ENCODE measurements at regions not wholly inside any gene's neighbourhood (a gene's known extent, or its start where the extent isn't known, plus 50 kb on each side); places are given as distances from the start of the nearest gene placed in this dataset.

GRCh38 chr20:11745145-11745544 is 172.5 kb upstream of the BTBD3 start:
- DNase-seq (ENCODE audit: low spot score), result no peak
- ATAC-seq, result no peak
- intact Hi-C loops (cut with DNase I), result no loop called here

DNA sequence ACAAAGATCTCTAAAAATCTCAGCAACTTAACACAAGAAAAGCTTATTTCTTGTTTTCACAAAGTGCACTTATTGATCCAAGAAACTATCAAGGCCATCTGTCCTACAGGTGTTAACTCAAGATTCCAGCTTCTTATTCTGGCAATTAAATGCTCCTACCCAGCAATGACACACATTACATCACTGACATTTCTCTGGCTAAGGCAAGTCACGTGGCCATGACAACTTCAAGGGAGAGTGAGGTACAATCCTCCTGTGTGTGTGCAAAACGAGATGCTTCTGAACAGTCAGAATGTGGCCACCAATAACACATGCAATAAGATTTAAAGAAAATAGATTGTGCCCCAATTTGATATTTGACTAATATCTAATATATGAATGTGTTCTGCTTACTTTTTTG is 169.3 kb upstream of the BTBD3 start:
- DNase-seq (ENCODE audit: low spot score) (no peak), ATAC-seq (no peak)
- intact Hi-C loops (cut with DNase I), result no loop called here

GRCh38 chr20:11752336-11752735 is 165.4 kb upstream of the BTBD3 start:
- intact Hi-C loops (cut with DNase I), result no loop called here
- ATAC-seq (no peak), DNase-seq (ENCODE audit: low spot score) (no peak)

DNA sequence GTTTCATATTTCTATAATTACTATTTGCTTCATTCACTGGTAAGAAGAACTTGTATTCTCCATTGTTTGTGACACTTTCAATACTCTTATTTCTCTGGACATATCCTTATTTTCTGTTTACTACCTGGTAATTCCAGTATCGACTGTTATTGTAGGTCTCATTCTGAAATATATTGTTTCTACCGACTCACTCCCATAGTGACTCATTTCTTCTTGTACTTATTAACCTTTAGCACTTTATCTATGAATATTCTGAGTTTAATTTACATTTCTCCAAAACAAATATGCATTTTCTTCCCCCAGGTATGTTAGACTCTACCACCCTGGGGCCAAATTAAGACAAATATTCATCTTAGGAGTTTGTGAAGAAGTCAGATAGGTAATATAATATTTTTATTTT is 164.5 kb upstream of the BTBD3 start:
- DNase-seq (ENCODE audit: low spot score), result no peak
- intact Hi-C loops (cut with DNase I), result no loop called here
- no peak for ATAC-seq

DNA sequence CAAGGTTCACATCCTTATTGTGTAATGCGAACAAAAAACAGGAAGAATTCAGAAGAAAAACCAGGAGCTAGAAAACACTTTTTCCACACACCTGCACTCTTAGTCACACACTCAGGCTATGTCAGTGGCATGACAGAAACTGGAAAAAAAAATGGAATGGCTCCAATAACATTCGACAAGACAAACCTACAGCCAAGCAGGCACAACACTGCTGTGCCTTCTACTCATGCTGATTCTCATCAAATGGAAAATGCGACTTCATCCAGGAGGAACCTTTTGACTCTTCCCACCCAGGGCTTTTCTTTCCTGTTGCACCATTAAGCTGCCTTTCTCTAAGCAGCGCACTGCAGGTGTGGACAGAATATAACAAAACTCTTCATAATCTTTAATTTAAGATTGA is 163.2 kb upstream of the BTBD3 start:
- no peak for DNase-seq (ENCODE audit: low spot score)
- intact Hi-C loops (cut with DNase I), result no loop called here
- no peak for ATAC-seq

DNA sequence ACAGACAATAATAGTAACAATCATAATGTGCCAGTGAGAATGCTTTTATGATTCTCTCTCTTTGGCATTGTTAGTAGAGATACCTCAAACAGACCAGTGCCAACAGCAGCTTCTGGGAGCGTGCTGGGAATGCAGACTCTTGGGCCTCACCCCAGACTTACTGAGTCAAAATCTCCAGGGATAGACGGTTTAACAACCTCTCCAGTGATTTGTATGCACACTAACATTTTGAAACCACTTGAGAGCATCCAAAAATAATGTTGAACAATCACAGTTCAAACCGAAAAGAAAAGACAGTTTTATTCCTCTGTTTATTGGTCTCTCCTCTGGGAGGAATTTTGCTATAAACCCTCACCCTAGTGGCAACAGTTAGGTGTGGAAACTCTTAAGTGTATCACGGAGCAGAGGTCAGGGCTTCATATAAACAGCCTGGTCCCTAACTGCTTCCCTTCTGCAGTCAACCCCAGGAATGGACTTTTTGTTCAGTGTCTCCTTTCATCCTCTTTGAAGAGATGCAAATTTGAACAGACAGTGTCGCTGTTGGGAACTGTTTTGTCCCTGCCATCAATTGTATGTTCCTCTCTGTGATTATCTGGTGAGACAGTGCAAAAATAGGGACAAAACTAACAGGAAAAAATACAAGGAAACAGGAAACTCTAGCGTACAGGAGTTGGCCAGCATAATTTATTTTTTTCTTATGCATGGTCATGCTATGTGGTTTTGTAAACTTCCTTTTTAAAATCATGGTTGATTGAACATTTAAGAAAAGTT is 162.4 kb upstream of the BTBD3 start:
- no peak for DNase-seq (ENCODE audit: low spot score)
- ATAC-seq, result peak; percentile 17
- intact Hi-C loops (cut with DNase I), result no loop called here

DNA sequence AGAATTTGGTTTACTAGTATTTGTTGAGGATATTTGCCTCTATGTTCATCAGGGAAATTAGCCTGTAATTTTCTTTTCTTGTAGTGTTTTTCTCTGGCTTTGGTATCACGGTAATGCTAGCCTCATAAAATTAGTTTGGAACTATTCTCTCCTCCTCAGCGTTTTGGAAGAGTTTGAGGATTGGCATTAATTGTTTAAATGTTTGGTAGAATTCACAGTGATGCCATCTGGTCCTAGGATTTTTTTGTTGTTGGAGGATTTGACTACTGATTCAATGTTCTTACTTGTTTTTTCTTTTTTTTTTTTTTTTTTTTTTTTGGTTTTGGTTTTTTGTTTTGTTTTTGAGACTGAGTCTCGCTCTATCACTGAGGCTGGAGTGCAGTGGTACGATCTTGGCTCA is 156.2 kb upstream of the BTBD3 start:
- intact Hi-C loops (cut with DNase I), result no loop called here
- no peak for DNase-seq (ENCODE audit: low spot score)
- ATAC-seq, result no peak

DNA sequence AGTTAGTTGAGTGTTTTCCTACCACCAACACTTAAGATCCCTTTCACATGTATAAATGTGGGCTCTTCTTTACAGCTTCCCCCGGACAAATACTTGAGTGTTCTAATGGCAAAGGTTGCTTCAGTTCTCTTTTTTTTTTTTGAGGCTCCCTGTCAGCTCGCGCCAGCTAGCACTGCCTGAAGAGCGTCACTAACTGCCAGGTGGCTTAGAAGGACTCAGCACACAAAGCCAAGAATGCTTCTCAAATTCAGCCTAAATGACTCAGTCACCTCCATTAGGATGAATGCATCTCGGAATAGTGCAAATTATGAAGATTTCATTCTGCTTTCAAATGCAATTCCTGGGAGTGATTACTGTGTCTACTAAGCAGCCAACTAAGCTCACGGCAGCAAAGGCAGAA is 150.7 kb upstream of the BTBD3 start:
- ATAC-seq (no peak), DNase-seq (ENCODE audit: low spot score) (no peak)
- intact Hi-C loops (cut with DNase I), result no loop called here

DNA sequence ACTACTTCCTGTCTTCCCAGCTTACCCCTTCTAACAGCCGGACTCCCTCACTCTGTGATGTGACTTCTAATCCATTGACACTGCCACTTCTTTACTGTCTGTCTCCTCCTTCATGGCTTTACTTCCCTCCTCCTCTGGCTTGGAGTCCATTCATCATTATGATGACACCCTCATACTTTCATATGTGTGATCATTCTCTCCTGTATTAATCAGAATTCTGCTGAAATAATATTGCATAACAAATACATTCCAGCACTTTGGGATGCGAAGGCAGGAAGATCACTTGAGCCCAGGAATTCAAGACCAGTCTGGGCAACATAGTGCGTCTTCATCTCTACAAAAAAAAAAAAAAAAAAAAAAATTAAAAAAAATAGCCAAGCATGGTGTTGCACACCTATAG is 147.9 kb upstream of the BTBD3 start:
- no peak for DNase-seq (ENCODE audit: low spot score)
- intact Hi-C loops (cut with DNase I), result no loop called here
- ATAC-seq, result no peak

DNA sequence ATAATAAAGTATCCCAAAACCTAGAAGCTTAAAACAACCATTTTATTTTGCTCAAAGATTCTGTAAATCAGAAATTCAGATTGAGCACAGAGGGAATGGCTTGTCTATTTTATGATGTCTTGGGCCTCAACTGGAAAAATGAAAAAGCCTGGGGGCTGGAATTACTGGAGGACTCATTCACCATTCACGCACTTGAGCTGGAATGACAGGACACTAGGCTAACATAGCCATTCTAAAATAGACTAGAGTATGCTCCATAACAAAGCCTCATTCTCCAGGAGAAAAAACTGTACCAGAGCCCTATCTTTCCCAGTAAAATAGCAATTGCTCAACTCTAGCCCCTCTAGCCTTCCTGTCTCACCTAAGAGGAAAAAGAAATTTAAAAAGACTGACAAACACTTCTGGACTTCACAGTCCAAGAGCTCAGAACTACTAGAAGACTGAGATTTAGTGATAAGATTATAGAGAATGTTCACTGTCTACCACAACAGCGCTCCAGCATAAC is 145.4 kb upstream of the BTBD3 start:
- ATAC-seq (no peak), DNase-seq (ENCODE audit: low spot score) (no peak)
- intact Hi-C loops (cut with DNase I), result no loop called here

GRCh38 chr20:11776687-11777086 is 141.0 kb upstream of the BTBD3 start:
- ATAC-seq (no peak), DNase-seq (ENCODE audit: low spot score) (no peak)
- intact Hi-C loops (cut with DNase I), result no loop called here

DNA sequence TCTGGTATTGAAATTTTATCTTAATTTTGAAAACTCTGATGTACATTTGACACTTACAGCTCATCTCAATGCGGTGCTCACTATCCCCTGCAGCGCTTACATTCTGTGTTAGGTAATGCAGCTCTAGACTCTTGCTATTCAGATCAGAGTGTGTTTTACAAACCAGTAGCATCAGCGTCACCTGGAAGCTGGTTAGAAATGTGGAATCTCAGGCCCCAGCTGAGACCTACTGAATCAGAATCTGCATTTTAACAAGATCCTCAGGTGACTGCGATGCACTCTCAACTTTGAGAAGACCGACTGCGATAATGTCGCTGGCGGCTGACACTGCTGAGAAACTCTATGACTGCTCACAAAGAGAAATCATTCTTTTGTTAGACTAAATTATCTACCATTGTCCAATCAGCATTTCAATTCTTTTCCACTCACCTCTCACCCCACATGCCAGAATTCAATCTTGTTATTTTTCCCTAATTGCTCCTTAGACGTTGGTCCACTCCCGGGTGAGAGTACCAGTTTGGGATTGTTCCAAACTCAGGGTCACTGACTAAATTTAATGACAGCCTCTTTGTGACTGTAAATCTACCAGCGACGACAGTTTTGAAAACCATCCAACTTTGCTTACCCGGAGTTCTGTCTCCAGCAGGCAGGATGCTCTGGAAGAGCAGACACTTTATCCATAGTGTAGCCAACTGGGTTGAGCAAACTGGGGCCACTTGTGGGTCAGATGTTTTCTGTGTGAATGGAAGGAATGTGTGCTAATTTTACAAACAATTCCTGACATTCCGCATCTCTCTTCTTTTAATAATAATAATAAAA is 140.1 kb upstream of the BTBD3 start:
- intact Hi-C loops (cut with DNase I), result no loop called here
- DNase-seq (ENCODE audit: low spot score), result no peak
- ATAC-seq, result no peak

DNA sequence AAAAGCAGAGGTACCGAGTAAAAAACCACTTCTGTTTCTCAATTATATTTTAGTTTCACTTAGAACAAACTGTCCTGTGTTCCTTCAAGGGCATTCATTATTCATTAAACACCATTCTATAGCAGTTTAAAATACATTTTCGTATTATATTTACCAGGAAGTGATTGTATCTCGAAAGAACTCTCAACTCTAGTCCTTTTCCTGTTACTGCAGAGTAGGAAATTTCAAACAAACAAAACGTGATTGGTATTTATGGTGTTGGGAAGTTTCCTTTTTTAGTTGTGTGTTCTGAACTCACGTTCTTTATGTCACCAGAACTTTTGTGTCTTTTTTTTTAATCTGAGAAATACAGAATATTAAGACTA is 139.5 kb upstream of the BTBD3 start:
- intact Hi-C loops (cut with DNase I), result no loop called here

GRCh38 chr20:11780765-11781369 is 136.8 kb upstream of the BTBD3 start:
- DNase-seq (ENCODE audit: low spot score), result no peak
- intact Hi-C loops (cut with DNase I), result no loop called here
- no peak for ATAC-seq

More for the DNA sequence above, 139.5 kb upstream of the BTBD3 start:
- DNase-seq (ENCODE audit: low spot score) (no peak), ATAC-seq (no peak)

DNA sequence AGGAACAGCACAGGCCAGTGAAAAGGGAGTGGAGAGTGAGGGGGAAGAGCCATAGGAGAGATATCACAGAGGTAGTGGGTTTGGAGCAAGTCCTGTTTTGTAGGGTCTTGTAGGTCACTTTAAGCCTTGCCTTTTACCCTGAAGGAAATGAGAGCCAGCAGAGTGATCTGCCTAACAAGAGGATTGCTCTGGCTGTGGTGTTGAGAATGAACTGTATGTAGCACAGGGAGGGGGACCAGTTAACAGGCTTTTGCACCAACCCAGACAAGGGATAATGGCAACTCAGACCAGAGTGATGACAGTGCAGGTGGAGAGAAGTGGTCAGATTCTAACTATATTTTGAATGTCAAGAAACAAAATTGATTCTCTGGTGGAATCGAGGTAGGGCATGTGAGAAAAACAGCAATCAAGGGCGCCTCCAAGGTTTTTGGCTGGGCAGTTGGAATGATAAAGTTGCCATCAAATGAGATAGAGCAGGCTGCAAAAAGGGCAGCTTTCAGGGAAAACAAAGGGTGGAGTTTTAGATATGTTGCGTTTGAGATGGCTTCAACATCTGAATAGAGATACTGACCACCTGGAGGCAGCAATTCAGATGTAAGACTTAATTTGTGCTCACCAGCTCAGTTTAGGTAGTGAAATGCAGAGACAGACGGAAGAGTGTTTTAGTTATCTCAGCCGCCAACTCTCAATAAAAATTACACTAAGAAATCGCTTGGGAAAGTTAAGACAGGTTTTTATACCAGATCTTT is 134.4 kb upstream of the BTBD3 start:
- intact Hi-C loops (cut with DNase I), result no loop called here
- no peak for DNase-seq (ENCODE audit: low spot score)
- ATAC-seq, result no peak

DNA sequence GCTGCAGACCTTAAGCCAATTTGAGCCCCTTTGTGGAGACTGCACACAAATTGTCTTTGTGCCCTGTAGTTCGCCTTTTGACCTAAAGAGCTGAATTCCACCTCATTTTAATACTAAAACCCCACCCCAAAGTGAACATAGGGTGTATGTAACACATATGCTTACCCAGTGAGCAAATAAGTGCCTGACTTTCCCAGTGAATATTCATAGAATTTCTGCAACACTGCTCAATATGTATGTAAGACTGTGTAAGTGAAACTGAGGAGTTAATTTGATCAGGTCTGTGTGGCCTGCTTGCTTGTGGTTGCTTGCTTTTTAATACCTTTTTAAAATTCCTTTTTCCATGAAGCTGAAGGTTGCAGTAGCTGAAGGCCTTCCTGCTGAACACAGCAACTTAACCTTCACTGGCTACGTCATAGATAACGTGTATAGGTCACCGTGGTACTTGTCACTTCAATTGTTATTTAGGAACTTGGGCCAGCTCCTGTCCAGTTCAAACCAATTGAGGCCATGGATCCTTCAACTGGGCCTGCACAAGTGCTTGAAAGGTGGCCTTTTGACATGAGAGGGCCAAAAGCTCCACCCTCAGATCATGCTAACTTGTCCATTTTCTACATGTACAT is 131.7 kb upstream of the BTBD3 start:
- intact Hi-C loops (cut with DNase I), result no loop called here
- DNase-seq (ENCODE audit: low spot score), result no peak
- ATAC-seq, result no peak

- no peak for DNase-seq (ENCODE audit: low spot score)
- ATAC-seq, result no peak
- intact Hi-C loops (cut with DNase I), result no loop called here
Measured at GRCh38 chr20:11790046-11790445, 127.6 kb upstream of the BTBD3 start.

DNA sequence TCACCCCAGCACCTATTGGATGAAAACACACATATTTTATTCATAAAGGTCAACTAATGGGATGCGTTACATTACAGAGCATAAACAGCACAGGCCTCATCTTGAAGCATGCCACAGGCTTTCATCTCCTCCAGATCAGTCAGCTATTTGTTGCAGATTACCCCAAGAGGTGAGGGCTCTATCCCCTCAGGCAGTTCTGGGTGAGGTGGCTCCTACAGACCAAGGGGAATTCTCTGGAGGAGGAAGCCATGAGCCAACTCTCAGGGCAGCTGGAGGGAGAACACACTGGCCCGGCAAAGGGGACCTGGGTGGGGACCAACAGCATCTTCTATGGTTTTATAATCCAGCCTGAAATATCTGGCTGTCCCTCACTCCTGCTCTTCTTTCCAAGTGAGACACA is 126.4 kb upstream of the BTBD3 start:
- intact Hi-C loops (cut with DNase I), result no loop called here
- ATAC-seq (no peak), DNase-seq (ENCODE audit: low spot score) (no peak)
